ENCODE measurements at regions not wholly inside any gene's neighbourhood (a gene's known extent, or its start where the extent isn't known, plus 50 kb on each side); places are given as distances from the start of the nearest gene placed in this dataset.

- Histone ChIP-seq H2BK15ac (ENCODE audit: low read length) (no peak overlapping the region), H3K79me1 (ENCODE audit: low read depth, low read length) (no peaks in the 10 kb centered on the region), H3K27me3 (ENCODE audit: control insufficient read depth in 3 of 3, insufficient read depth in 3 of 3, low read depth in 1 of 3, low read length in 3 of 3) (no peaks in the 10 kb centered on the region), H3K4me1 (ENCODE audit: control insufficient read depth in 2 of 2, insufficient read depth in 1 of 2, low read depth in 1 of 2, low read length in 2 of 2) (no peaks in the 10 kb centered on the region), H2AFZ (ENCODE audit: low read length) (no peak overlapping the region), H3K18ac (ENCODE audit: low read length) (no peak overlapping the region), H3K4me3 (ENCODE audit: low read length in 2 of 2) (peak overlapping the region in 1 of 2 donors; percentile 19), H4K8ac (ENCODE audit: low read depth, low read length) (no peak overlapping the region), H3K9ac (ENCODE audit: low read depth, low read length, poor library complexity) (no peak overlapping the region), H3K4ac (ENCODE audit: low read length) (no peak overlapping the region), H3K23ac (ENCODE audit: low read depth, low read length, poor library complexity) (no peak overlapping the region), H2AK5ac (ENCODE audit: low read depth, low read length) (no peak overlapping the region), H3K4me2 (ENCODE audit: insufficient read depth, low read length, poor library complexity, severe bottlenecking) (no peak overlapping the region), H2BK5ac (ENCODE audit: low read length) (no peak overlapping the region), H3K36me3 (replicated peaks in 1 of 2; ENCODE audit: control insufficient read depth in 2 of 2, insufficient read depth in 2 of 2, low read length in 2 of 2) (no peaks in the 10 kb centered on the region), H3K14ac (ENCODE audit: low read length) (no peak overlapping the region), H4K91ac (ENCODE audit: low read depth, low read length, poor library complexity) (no peak overlapping the region), H2BK12ac (ENCODE audit: low read length) (no peak overlapping the region), H3K9me3 (replicated peaks in 1 of 2; ENCODE audit: control insufficient read depth in 2 of 2, insufficient read depth in 1 of 2, low read depth in 1 of 2, low read length in 2 of 2) (no peaks in the 10 kb centered on the region), H3K27ac (replicated peaks; ENCODE audit: low read length) (no peak overlapping the region), H2BK120ac (ENCODE audit: low read depth, low read length) (no peak overlapping the region)
- DNase-seq (ENCODE audit: low spot score): no peak
- no CpG with 5 or more reads among the region's 3 CpGs for whole genome bisulfite sequencing, 2 donors (ENCODE audit: extremely low coverage in 2 of 2, insufficient read length in 2 of 2, insufficient replicate concordance in 1 of 2)
Observed at GRCh38 chr3:107045791-107046190, 331.4 kb upstream of the CCDC54 start.

DNA sequence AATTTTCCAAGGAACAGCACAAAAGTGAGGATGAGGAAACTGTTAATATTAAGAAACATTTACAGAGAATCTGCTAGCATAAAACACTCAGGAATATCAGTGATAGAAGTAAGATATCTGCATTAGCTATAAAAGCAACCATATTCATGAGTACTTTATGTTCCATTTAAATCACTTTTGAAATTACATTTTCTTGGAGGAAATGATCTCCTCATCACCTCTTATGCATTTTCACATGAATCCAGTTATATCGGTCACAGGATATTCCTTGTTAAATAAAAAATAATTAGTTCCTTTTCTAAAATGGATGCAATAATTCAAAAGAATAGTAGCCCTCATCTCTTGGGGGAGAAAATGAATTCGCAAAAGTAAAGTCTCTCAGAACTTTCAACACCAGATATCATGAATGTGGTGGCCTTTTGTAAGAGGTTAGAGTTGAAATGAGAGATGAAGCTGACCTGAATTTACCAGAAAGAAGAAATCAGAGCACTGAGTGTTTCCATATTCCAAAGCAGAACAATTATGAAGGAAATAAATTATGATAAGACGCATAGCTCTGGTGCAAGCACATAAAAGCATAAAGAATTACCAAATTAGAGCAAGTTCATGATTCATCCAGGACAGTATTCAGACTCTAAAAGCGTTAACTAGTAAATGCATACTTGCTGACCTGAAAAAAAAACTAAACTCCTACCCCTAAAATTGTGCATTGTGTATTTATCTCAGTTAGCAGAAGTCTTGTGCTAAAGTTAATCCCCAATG is 321.9 kb upstream of the CCDC54 start:
- Histone ChIP-seq H3K18ac (ENCODE audit: low read length) (no peak overlapping the region), H2AK5ac (ENCODE audit: low read depth, low read length) (no peak overlapping the region), H3K4me3 (ENCODE audit: low read length in 2 of 2) (no peak overlapping the region), H2BK12ac (ENCODE audit: low read length) (no peak overlapping the region), H2BK5ac (ENCODE audit: low read length) (no peak overlapping the region), H3K9me3 (replicated peaks in 1 of 2; ENCODE audit: control insufficient read depth in 2 of 2, insufficient read depth in 1 of 2, low read depth in 1 of 2, low read length in 2 of 2) (no peaks in the 10 kb centered on the region), H4K8ac (ENCODE audit: low read depth, low read length) (no peak overlapping the region), H2BK120ac (ENCODE audit: low read depth, low read length) (no peak overlapping the region), H3K27ac (replicated peaks; ENCODE audit: low read length) (no peak overlapping the region), H3K4me1 (ENCODE audit: control insufficient read depth in 2 of 2, insufficient read depth in 1 of 2, low read depth in 1 of 2, low read length in 2 of 2) (no peaks in the 10 kb centered on the region), H2BK15ac (ENCODE audit: low read length) (no peak overlapping the region), H3K36me3 (replicated peaks in 1 of 2; ENCODE audit: control insufficient read depth in 2 of 2, insufficient read depth in 2 of 2, low read length in 2 of 2) (no peaks in the 10 kb centered on the region), H3K27me3 (ENCODE audit: control insufficient read depth in 3 of 3, insufficient read depth in 3 of 3, low read depth in 1 of 3, low read length in 3 of 3) (no peaks in the 10 kb centered on the region), H3K4ac (ENCODE audit: low read length) (no peak overlapping the region), H3K9ac (ENCODE audit: low read depth, low read length, poor library complexity) (no peak overlapping the region), H3K79me1 (ENCODE audit: low read depth, low read length) (no peaks in the 10 kb centered on the region), H3K23ac (ENCODE audit: low read depth, low read length, poor library complexity) (no peak overlapping the region), H2AFZ (ENCODE audit: low read length) (no peak overlapping the region), H3K4me2 (ENCODE audit: insufficient read depth, low read length, poor library complexity, severe bottlenecking) (no peak overlapping the region), H3K14ac (ENCODE audit: low read length) (no peak overlapping the region), H4K91ac (ENCODE audit: low read depth, low read length, poor library complexity) (no peak overlapping the region)
- no peak for DNase-seq (ENCODE audit: low spot score)
- WGBS, 2 donors (ENCODE audit: extremely low coverage in 2 of 2, insufficient read length in 2 of 2, insufficient replicate concordance in 1 of 2): no CpG with 5 or more reads among the region's 4 CpGs

DNA sequence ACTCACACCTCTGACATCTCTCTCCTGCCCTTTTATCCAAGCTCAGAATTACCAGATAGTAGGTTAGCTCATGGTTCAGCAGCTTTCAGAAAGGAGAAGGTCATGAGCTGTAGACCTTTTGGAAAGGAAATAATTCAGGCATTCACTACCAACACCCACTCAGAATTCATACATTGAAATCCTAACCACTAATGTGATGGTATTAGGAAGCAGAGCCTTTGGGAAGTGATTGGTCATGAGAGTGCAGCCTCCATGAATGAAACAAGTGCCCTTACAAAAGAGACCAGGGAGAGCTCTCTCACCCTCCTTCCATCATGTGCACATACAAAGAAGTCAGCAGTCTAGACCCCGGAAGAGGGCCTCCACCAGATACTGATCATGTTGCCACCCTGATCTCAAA is 315.8 kb upstream of the CCDC54 start:
- Histone ChIP-seq H4K91ac (ENCODE audit: low read depth, low read length, poor library complexity) (no peak overlapping the region), H3K23ac (ENCODE audit: low read depth, low read length, poor library complexity) (no peak overlapping the region), H2BK120ac (ENCODE audit: low read depth, low read length) (no peak overlapping the region), H3K79me1 (ENCODE audit: low read depth, low read length) (no peaks in the 10 kb centered on the region), H2AFZ (ENCODE audit: low read length) (no peak overlapping the region), H3K36me3 (replicated peaks in 1 of 2; ENCODE audit: control insufficient read depth in 2 of 2, insufficient read depth in 2 of 2, low read length in 2 of 2) (no peaks in the 10 kb centered on the region), H3K18ac (ENCODE audit: low read length) (no peak overlapping the region), H3K14ac (ENCODE audit: low read length) (no peak overlapping the region), H3K27ac (replicated peaks; ENCODE audit: low read length) (no peak overlapping the region), H3K4me3 (ENCODE audit: low read length in 2 of 2) (no peak overlapping the region), H3K4ac (ENCODE audit: low read length) (no peak overlapping the region), H2BK15ac (ENCODE audit: low read length) (no peak overlapping the region), H3K4me1 (ENCODE audit: control insufficient read depth in 2 of 2, insufficient read depth in 1 of 2, low read depth in 1 of 2, low read length in 2 of 2) (peaks cover 3 to 7% of the 10 kb centered on the region in 2 donors), H3K9ac (ENCODE audit: low read depth, low read length, poor library complexity) (no peak overlapping the region), H2BK12ac (ENCODE audit: low read length) (no peak overlapping the region), H4K8ac (ENCODE audit: low read depth, low read length) (no peak overlapping the region), H3K9me3 (replicated peaks in 1 of 2; ENCODE audit: control insufficient read depth in 2 of 2, insufficient read depth in 1 of 2, low read depth in 1 of 2, low read length in 2 of 2) (no peaks in the 10 kb centered on the region), H2AK5ac (ENCODE audit: low read depth, low read length) (no peak overlapping the region), H3K4me2 (ENCODE audit: insufficient read depth, low read length, poor library complexity, severe bottlenecking) (no peak overlapping the region), H3K27me3 (ENCODE audit: control insufficient read depth in 3 of 3, insufficient read depth in 3 of 3, low read depth in 1 of 3, low read length in 3 of 3) (no peaks in the 10 kb centered on the region), H2BK5ac (ENCODE audit: low read length) (no peak overlapping the region)
- WGBS, 2 donors (ENCODE audit: extremely low coverage in 2 of 2, insufficient read length in 2 of 2, insufficient replicate concordance in 1 of 2): no CpG with 5 or more reads among the region's 1 CpG
- DNase-seq (ENCODE audit: low spot score): no peak

DNA sequence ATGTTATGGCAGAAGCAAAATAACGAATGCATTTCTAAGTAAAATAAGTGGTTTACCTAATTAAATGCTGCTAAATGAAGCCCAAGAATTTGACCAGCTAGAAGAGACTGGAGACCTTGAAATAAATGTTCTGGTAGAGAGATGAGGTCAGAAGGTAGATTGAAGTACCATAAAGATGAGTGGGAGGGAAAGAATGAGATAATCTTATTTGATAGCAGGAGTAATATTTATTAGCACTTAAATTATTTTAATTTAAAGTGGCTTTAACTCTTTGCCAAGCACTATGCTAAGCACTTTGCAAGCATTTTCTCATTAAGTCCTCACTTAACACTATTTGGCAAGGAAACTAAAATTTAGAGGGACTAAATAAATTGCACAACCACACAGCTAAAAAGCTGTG is 314.9 kb upstream of the CCDC54 start:
- Histone ChIP-seq H3K27me3 (ENCODE audit: control insufficient read depth in 3 of 3, insufficient read depth in 3 of 3, low read depth in 1 of 3, low read length in 3 of 3) (no peaks in the 10 kb centered on the region), H3K4me3 (ENCODE audit: low read length in 2 of 2) (no peak overlapping the region), H4K91ac (ENCODE audit: low read depth, low read length, poor library complexity) (no peak overlapping the region), H3K79me1 (ENCODE audit: low read depth, low read length) (no peaks in the 10 kb centered on the region), H3K23ac (ENCODE audit: low read depth, low read length, poor library complexity) (no peak overlapping the region), H3K9me3 (replicated peaks in 1 of 2; ENCODE audit: control insufficient read depth in 2 of 2, insufficient read depth in 1 of 2, low read depth in 1 of 2, low read length in 2 of 2) (no peaks in the 10 kb centered on the region), H2BK5ac (ENCODE audit: low read length) (no peak overlapping the region), H3K27ac (replicated peaks; ENCODE audit: low read length) (no peak overlapping the region), H3K4me2 (ENCODE audit: insufficient read depth, low read length, poor library complexity, severe bottlenecking) (no peak overlapping the region), H3K9ac (ENCODE audit: low read depth, low read length, poor library complexity) (no peak overlapping the region), H3K36me3 (replicated peaks in 1 of 2; ENCODE audit: control insufficient read depth in 2 of 2, insufficient read depth in 2 of 2, low read length in 2 of 2) (no peaks in the 10 kb centered on the region), H3K18ac (ENCODE audit: low read length) (no peak overlapping the region), H2BK12ac (ENCODE audit: low read length) (no peak overlapping the region), H2AFZ (ENCODE audit: low read length) (no peak overlapping the region), H3K4ac (ENCODE audit: low read length) (no peak overlapping the region), H2BK15ac (ENCODE audit: low read length) (no peak overlapping the region), H3K14ac (ENCODE audit: low read length) (no peak overlapping the region), H4K8ac (ENCODE audit: low read depth, low read length) (no peak overlapping the region), H3K4me1 (ENCODE audit: control insufficient read depth in 2 of 2, insufficient read depth in 1 of 2, low read depth in 1 of 2, low read length in 2 of 2) (peaks cover 3 to 7% of the 10 kb centered on the region in 2 donors), H2AK5ac (ENCODE audit: low read depth, low read length) (no peak overlapping the region), H2BK120ac (ENCODE audit: low read depth, low read length) (no peak overlapping the region)
- WGBS, 2 donors (ENCODE audit: extremely low coverage in 2 of 2, insufficient read length in 2 of 2, insufficient replicate concordance in 1 of 2): no CpG with 5 or more reads among the region's 1 CpG
- no peak for DNase-seq (ENCODE audit: low spot score)

Measured in neuronal stem cell (in vitro differentiated cells).